GM08714 (cell line): ENCODE measurements at regions not wholly inside any gene's neighbourhood (a gene's known extent, or its start where the extent isn't known, plus 50 kb on each side); places are given as distances from the start of the nearest gene placed in this dataset.

ENCODE experiments used
- H3K4me3 ChIP-seq: fragments of 200-500 bp; sonication (Bioruptor generic); 2 replicates; pipeline ENCODE4 v1.5.1; 2014; ENCODE audit warnings: mild to moderate bottlenecking, low read length, inconsistent platforms
- ZNF274 ChIP-seq: IDR thresholded peaks from 2 replicates; pipeline ENCODE4 v1.6.1; 2012; ENCODE audit warnings: mild to moderate bottlenecking, low read depth, low read length

GRCh38 chr16:17853958-17854357, 383.2 kb upstream of the XYLT1 start:
- no peak for TF ChIP-seq ZNF274
- H3K4me3 ChIP-seq, result no peak overlapping the region

- no peak overlapping the region for H3K4me3 ChIP-seq
- no peak for TF ChIP-seq ZNF274
Observed at GRCh38 chr16:17852977-17853702, 382.4 kb upstream of the XYLT1 start.

- no peak for TF ChIP-seq ZNF274
- H3K4me3 ChIP-seq, result no peak overlapping the region
Observed at GRCh38 chr16:17850581-17851250, 380.0 kb upstream of the XYLT1 start.

- no peak overlapping the region for H3K4me3 ChIP-seq
- TF ChIP-seq ZNF274, result no peak
Observed at GRCh38 chr16:17847234-17847795, 376.6 kb upstream of the XYLT1 start.

- H3K4me3 ChIP-seq, result no peak overlapping the region
- TF ChIP-seq ZNF274, result no peak
Observed at GRCh38 chr16:17846030-17846429, 375.3 kb upstream of the XYLT1 start.

GRCh38 chr16:17845031-17845430, 374.3 kb upstream of the XYLT1 start:
- no peak for TF ChIP-seq ZNF274
- H3K4me3 ChIP-seq, result no peak overlapping the region

- no peak for TF ChIP-seq ZNF274
- no peak overlapping the region for H3K4me3 ChIP-seq
Observed at GRCh38 chr16:17843905-17844304, 373.1 kb upstream of the XYLT1 start.

GRCh38 chr16:17839907-17840306, 369.1 kb upstream of the XYLT1 start:
- no peak overlapping the region for H3K4me3 ChIP-seq
- no peak for TF ChIP-seq ZNF274

GRCh38 chr16:17839272-17839671, 368.5 kb upstream of the XYLT1 start:
- H3K4me3 ChIP-seq, result no peak overlapping the region
- no peak for TF ChIP-seq ZNF274

GRCh38 chr16:17836868-17837602, 366.3 kb upstream of the XYLT1 start:
- no peak for TF ChIP-seq ZNF274
- no peak overlapping the region for H3K4me3 ChIP-seq

GRCh38 chr16:17835118-17835876, 364.5 kb upstream of the XYLT1 start:
- H3K4me3 ChIP-seq, result no peak overlapping the region
- TF ChIP-seq ZNF274, result no peak

- no peak overlapping the region for H3K4me3 ChIP-seq
- TF ChIP-seq ZNF274, result no peak
Observed at GRCh38 chr16:17832738-17833137, 362.0 kb upstream of the XYLT1 start.

GRCh38 chr16:17831330-17831729, 360.6 kb upstream of the XYLT1 start:
- no peak overlapping the region for H3K4me3 ChIP-seq
- no peak for TF ChIP-seq ZNF274

GRCh38 chr16:17830651-17831050, 359.9 kb upstream of the XYLT1 start:
- H3K4me3 ChIP-seq, result no peak overlapping the region
- no peak for TF ChIP-seq ZNF274
